Dermis blood vessel endothelial cell (primary cell): ENCODE measurements at regions not wholly inside any gene's neighbourhood (a gene's known extent, or its start where the extent isn't known, plus 50 kb on each side); places are given as distances from the start of the nearest gene placed in this dataset.
"Not testable (repeated sequence)": the region's sequence is repeated elsewhere in the genome, so short reads cannot be mapped to it uniquely, and the experiment has no call there.

Experiments used
- DNase-seq: peaks from one replicate; pipeline ENCODE4 v3.0.0; 2010

- peak; percentile 3 for DNase-seq
These were observed 210.3 kb downstream of the SREK1 start for GRCh38 chr5:66354422-66354821.

- no peak for DNase-seq
These were observed 212.0 kb downstream of the SREK1 start for GRCh38 chr5:66356011-66356565.

GRCh38 chr5:66358741-66359140 is 214.6 kb downstream of the SREK1 start:
- DNase-seq, result no peak

GRCh38 chr5:66361070-66361469 is 217.0 kb downstream of the SREK1 start:
- no peak for DNase-seq

- no peak for DNase-seq
These were observed 217.9 kb downstream of the SREK1 start for GRCh38 chr5:66362046-66362445.

GRCh38 chr5:66362687-66363086 is 218.6 kb downstream of the SREK1 start:
- DNase-seq, result no peak

- DNase-seq, result no peak
These were observed 219.0 kb downstream of the SREK1 start for GRCh38 chr5:66363097-66363496.

- DNase-seq, result no peak
These were observed 220.1 kb downstream of the SREK1 start for GRCh38 chr5:66364186-66364585.

GRCh38 chr5:66365981-66366380 is 221.9 kb downstream of the SREK1 start:
- DNase-seq, result no peak

GRCh38 chr5:66367814-66368541 is 223.9 kb downstream of the SREK1 start:
- no peak for DNase-seq

GRCh38 chr5:66368811-66369210 is 224.7 kb downstream of the SREK1 start:
- DNase-seq, result no peak

- no peak for DNase-seq
These were observed 218.4 kb upstream of the MAST4 start for GRCh38 chr5:66377747-66378146.

- no peak for DNase-seq
These were observed 217.8 kb upstream of the MAST4 start for GRCh38 chr5:66378407-66378806.

- no peak for DNase-seq
These were observed 214.0 kb upstream of the MAST4 start for GRCh38 chr5:66382152-66382551.

- not testable (repeated sequence) for DNase-seq
These were observed 191.0 kb upstream of the MAST4 start for GRCh38 chr5:66405145-66405544.

- DNase-seq, result no peak
These were observed 189.3 kb upstream of the MAST4 start for GRCh38 chr5:66406761-66407336.

- DNase-seq, result no peak
These were observed 188.4 kb upstream of the MAST4 start for GRCh38 chr5:66407765-66408164.

- no peak for DNase-seq
These were observed 187.6 kb upstream of the MAST4 start for GRCh38 chr5:66408576-66408975.

- peak; percentile 10 for DNase-seq
These were observed 186.1 kb upstream of the MAST4 start for GRCh38 chr5:66410122-66410521.

- DNase-seq, result no peak
These were observed 184.5 kb upstream of the MAST4 start for GRCh38 chr5:66411701-66412100.

GRCh38 chr5:66413931-66414330 is 182.3 kb upstream of the MAST4 start:
- DNase-seq, result no peak

GRCh38 chr5:66415208-66415607 is 181.0 kb upstream of the MAST4 start:
- DNase-seq, result peak; percentile 25

GRCh38 chr5:66416698-66417097 is 179.5 kb upstream of the MAST4 start:
- DNase-seq, result no peak

GRCh38 chr5:66417781-66418180 is 178.4 kb upstream of the MAST4 start:
- no peak for DNase-seq
